PC-9 (cell line): ENCODE measurements at regions not wholly inside any gene's neighbourhood (a gene's known extent, or its start where the extent isn't known, plus 50 kb on each side); places are given as distances from the start of the nearest gene placed in this dataset.

Experiments used
- BruUV-seq: library from RNA; stranded (reverse); fragments of 400-500 nt; replicated peaks from 2 replicates; lab custom pipeline; 2021; lab: Mats Ljungman, UMichigan
- CTCF ChIA-PET: fragments of 300-600 bp; sonication (Branson Sonifier 250); formaldehyde crosslinking; loops from one replicate; lab custom pipeline; 2022; ENCODE audit warnings: antibody characterized with exemption; lab: Charles Lee
- POLR2A ChIA-PET: fragments of 300-600 bp; sonication (Branson Sonifier 250); formaldehyde crosslinking; loops from one replicate; lab custom pipeline; 2022; ENCODE audit warnings: antibody characterized with exemption; ENCODE audit not compliant: unreplicated experiment; lab: Charles Lee
- DNase-seq, 2 experiments: peaks; one replicate each; pipeline versions ENCODE4 v3.0.0 to v3.0.0-alpha.2; 2015 to 2022; ENCODE audit warnings: mixed read lengths in 1 of 2
- H2AFZ ChIP-seq: fragments of 200-600 bp; sonication (generic); 2 replicates; pipeline ENCODE4 v1.8.1; 2017; ENCODE audit warnings: antibody characterized with exemption
- H3F3A ChIP-seq: fragments of 200-600 bp; sonication (generic); 2 replicates; pipeline ENCODE4 v1.8.1; 2017; ENCODE audit warnings: antibody characterized with exemption, mild to moderate bottlenecking, low read depth; ENCODE audit not compliant: insufficient read depth
- H3K27ac ChIP-seq: fragments of 200-600 bp; sonication (generic); 2 replicates; pipeline ENCODE4 v1.6.1; 2016; ENCODE audit warnings: mixed run types
- H3K27me3 ChIP-seq: fragments of 200-600 bp; sonication (generic); 2 replicates; pipeline ENCODE4 v1.6.1; 2016; ENCODE audit warnings: low read depth, mixed run types; ENCODE audit not compliant: insufficient read depth
- H3K36me3 ChIP-seq: fragments of 200-600 bp; sonication (generic); 2 replicates; pipeline ENCODE4 v1.6.1; 2016; ENCODE audit warnings: low read depth, mixed run types
- H3K4me1 ChIP-seq: fragments of 200-600 bp; sonication (generic); replicated peaks from 2 replicates; pipeline ENCODE4 v1.6.1; 2016; ENCODE audit warnings: mixed run types; ENCODE audit not compliant: insufficient read depth
- H3K4me2 ChIP-seq: fragments of 200-600 bp; sonication (generic); 2 replicates; pipeline ENCODE4 v1.6.1; 2017; ENCODE audit warnings: mixed run types
- H3K4me3 ChIP-seq: fragments of 200-600 bp; sonication (generic); 2 replicates; pipeline ENCODE4 v1.6.1; 2016; ENCODE audit warnings: mixed run types
- H3K79me2 ChIP-seq: fragments of 200-600 bp; sonication (generic); 2 replicates; pipeline ENCODE4 v1.6.1; 2017; ENCODE audit warnings: low read depth, mixed run types
- H3K9me2 ChIP-seq: fragments of 200-600 bp; sonication (generic); 2 replicates; pipeline ENCODE4 v1.8.1; 2017; ENCODE audit warnings: mild to moderate bottlenecking; ENCODE audit not compliant: insufficient read depth
- H3K9me3 ChIP-seq: fragments of 200-600 bp; sonication (generic); 2 replicates; pipeline ENCODE4 v1.8.1; 2016; ENCODE audit warnings: low read depth; ENCODE audit not compliant: insufficient read depth
- H4K20me1 ChIP-seq: fragments of 200-600 bp; sonication (generic); 2 replicates; pipeline ENCODE4 v1.8.1; 2017; ENCODE audit not compliant: insufficient read depth
- EZH2 ChIP-seq: fragments of 200-600 bp; sonication (generic); IDR thresholded peaks from 2 replicates; pipeline ENCODE4 v1.8.0; 2017; ENCODE audit warnings: antibody characterized with exemption, low read depth
- intact Hi-C: fragments of 100-400 bp; cut with micrococcal nuclease; formaldehyde crosslinking; loops from one replicate; pipeline ENCODE4 v1.10.0; 2022; ENCODE audit not compliant: unreplicated experiment
- TF ChIP-seq, protein P1 (sequence below): fragments of 200-600 bp; sonication (generic); conservative IDR thresholded peaks from 2 replicates; pipeline ENCODE4 v1.6.1; 2017; ENCODE audit warnings: mixed run types, antibody characterized with exemption, mild to moderate bottlenecking, moderate library complexity

DNA sequence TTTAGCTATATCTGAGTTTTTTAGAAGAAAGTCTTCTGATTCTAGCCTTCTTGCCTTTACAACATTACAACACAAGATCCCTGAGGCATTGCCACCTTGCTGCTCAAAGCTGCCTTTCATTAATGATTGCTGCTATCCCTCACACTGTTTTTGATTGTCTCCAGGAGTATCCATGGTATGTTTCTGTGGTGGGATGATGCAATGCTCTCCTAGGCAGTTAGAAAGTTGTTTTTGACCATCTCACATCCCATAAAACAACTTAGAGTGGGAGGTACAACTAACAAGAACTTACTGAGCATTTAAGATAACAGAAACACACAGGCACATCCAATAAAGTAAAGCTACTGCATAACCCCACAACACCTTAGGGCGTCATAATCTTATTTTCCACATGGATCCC lies 1156.0 kb upstream of the LRRTM3 start:
- Histone ChIP-seq H3K27ac (no peak overlapping the region), H3K9me2 (peaks cover 4% of the 10 kb centered on the region; the same call in 1 of the 2 replicates), H3K27me3 (no peaks in the 10 kb centered on the region), H3F3A (no peaks in the 10 kb centered on the region; the same call in 1 of the 2 replicates), H3K4me1 (no peaks in the 10 kb centered on the region), H3K79me2 (no peaks in the 10 kb centered on the region), H3K4me3 (no peak overlapping the region), H4K20me1 (no peaks in the 10 kb centered on the region), H2AFZ (no peak overlapping the region), H3K36me3 (no peaks in the 10 kb centered on the region), H3K9me3 (no peaks in the 10 kb centered on the region; the same call in 1 of the 2 replicates), H3K4me2 (no peak overlapping the region)
- ChIA-PET CTCF (no interaction called here), POLR2A (no interaction called here)
- TF ChIP-seq, protein P1, sequence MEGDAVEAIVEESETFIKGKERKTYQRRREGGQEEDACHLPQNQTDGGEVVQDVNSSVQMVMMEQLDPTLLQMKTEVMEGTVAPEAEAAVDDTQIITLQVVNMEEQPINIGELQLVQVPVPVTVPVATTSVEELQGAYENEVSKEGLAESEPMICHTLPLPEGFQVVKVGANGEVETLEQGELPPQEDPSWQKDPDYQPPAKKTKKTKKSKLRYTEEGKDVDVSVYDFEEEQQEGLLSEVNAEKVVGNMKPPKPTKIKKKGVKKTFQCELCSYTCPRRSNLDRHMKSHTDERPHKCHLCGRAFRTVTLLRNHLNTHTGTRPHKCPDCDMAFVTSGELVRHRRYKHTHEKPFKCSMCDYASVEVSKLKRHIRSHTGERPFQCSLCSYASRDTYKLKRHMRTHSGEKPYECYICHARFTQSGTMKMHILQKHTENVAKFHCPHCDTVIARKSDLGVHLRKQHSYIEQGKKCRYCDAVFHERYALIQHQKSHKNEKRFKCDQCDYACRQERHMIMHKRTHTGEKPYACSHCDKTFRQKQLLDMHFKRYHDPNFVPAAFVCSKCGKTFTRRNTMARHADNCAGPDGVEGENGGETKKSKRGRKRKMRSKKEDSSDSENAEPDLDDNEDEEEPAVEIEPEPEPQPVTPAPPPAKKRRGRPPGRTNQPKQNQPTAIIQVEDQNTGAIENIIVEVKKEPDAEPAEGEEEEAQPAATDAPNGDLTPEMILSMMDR, result no peak
- TF ChIP-seq EZH2, result no peak
- no TSS peak for BruUV-seq
- DNase-seq, result no peak
- intact Hi-C loops, result no loop called here

- H3K79me2 ChIP-seq, result no peaks in the 10 kb centered on the region
- no peak overlapping the region for H3K4me3 ChIP-seq
- no peak overlapping the region for H2AFZ ChIP-seq
- H3K9me2 ChIP-seq, result peaks cover 4% of the 10 kb centered on the region; the same call in 1 of the 2 replicates
- no peak for DNase-seq
- H4K20me1 ChIP-seq, result no peaks in the 10 kb centered on the region
- H3K4me2 ChIP-seq, result no peak overlapping the region
- no peak overlapping the region for H3K27ac ChIP-seq
- H3K9me3 ChIP-seq, result no peaks in the 10 kb centered on the region
- no peaks in the 10 kb centered on the region for H3K4me1 ChIP-seq
- no peaks in the 10 kb centered on the region for H3F3A ChIP-seq
- TF ChIP-seq, protein P1, result no peak
- no peak for TF ChIP-seq EZH2
- intact Hi-C loops, result no loop called here
- CTCF ChIA-PET, result no interaction called here
- no TSS peak for BruUV-seq
- H3K27me3 ChIP-seq, result no peaks in the 10 kb centered on the region
- POLR2A ChIA-PET, result no interaction called here
- H3K36me3 ChIP-seq, result no peaks in the 10 kb centered on the region
Observed at GRCh38 chr10:65778753-65779152, 1147.1 kb upstream of the LRRTM3 start.

GRCh38 chr10:65779985-65780384 lies 1145.9 kb upstream of the LRRTM3 start:
- Histone ChIP-seq H3K79me2 (no peaks in the 10 kb centered on the region), H3F3A (no peaks in the 10 kb centered on the region), H3K9me2 (no peaks in the 10 kb centered on the region), H4K20me1 (no peaks in the 10 kb centered on the region), H3K4me2 (no peak overlapping the region), H3K27me3 (no peaks in the 10 kb centered on the region), H3K9me3 (no peaks in the 10 kb centered on the region), H3K27ac (no peak overlapping the region), H3K4me1 (no peaks in the 10 kb centered on the region), H3K4me3 (no peak overlapping the region), H3K36me3 (no peaks in the 10 kb centered on the region), H2AFZ (no peak overlapping the region)
- ChIA-PET POLR2A (no interaction called here), CTCF (no interaction called here)
- no peak for DNase-seq
- intact Hi-C loops, result no loop called here
- TF ChIP-seq EZH2, result no peak
- TF ChIP-seq, protein P1, result no peak
- no TSS peak for BruUV-seq
